Astrocyte (in vitro differentiated cells and primary cell): ENCODE measurements at regions not wholly inside any gene's neighbourhood (a gene's known extent, or its start where the extent isn't known, plus 50 kb on each side); places are given as distances from the start of the nearest gene placed in this dataset.

Experiments
- CTCF ChIP-seq: IDR thresholded peaks from 2 replicates; pipeline ENCODE4 v1.5.1; 2011; ENCODE audit warnings: low read depth, mild to moderate bottlenecking, inconsistent platforms, low read length, moderate library complexity; ENCODE audit not compliant: insufficient read depth
- EZH2 ChIP-seq: IDR thresholded peaks from 2 replicates; pipeline ENCODE4 v1.6.1; 2012; ENCODE audit warnings: mild to moderate bottlenecking, low read length, inconsistent platforms; ENCODE audit not compliant: insufficient read depth

- TF ChIP-seq CTCF (no peak), EZH2 (no peak)
Observed at GRCh38 chr9:106798016-106798799, 64.8 kb upstream of the ZNF462 start.
